HG02973 (cell line): ENCODE measurements at regions not wholly inside any gene's neighbourhood (a gene's known extent, or its start where the extent isn't known, plus 50 kb on each side); places are given as distances from the start of the nearest gene placed in this dataset.

Experiments used
- ATAC-seq: cut with Tn5 transposase; IDR thresholded peaks from one replicate; pipeline ENCODE4 v1.9.1; 2021; ENCODE audit warnings: moderate library complexity; ENCODE audit not compliant: unreplicated experiment

DNA sequence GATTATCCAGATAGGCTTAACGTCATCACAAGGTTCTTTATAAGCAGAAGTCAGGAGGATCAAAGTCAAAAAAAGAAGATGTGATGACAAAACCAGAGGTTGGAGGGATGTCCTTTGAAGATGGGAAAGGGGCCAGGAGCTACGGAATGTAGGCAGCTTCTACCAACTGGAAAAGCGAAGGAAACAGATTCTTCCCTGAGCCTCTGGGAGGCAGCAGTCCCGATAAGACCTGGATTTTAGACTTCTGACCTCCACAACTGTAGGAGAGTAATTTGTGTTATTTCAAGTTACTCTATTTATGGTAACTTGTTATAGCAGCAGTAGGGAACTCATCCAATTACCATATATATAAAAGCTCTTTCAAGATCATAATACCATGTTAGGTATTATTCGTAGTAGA lies 98.8 kb upstream of the MYCBP2 start:
- ATAC-seq: no peak

DNA sequence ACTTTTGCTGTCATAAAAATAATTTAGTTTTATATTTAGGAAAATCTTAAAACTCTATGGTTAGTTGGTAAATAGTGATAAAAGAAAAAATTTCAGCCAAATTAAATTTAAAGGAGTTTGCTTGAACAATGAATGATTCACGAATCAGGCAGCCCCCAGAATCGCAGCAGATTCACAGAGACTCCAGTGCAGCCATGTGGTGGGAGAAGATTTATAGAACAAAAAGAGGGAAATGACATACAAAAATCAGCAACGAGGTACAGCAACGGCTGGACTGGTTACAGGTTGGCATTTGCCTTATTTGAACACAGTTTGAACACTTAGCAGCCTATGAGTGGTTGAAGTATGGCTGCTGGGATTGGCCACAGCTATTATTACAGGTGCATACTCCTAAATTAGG lies 96.4 kb upstream of the MYCBP2 start:
- ATAC-seq: no peak

DNA sequence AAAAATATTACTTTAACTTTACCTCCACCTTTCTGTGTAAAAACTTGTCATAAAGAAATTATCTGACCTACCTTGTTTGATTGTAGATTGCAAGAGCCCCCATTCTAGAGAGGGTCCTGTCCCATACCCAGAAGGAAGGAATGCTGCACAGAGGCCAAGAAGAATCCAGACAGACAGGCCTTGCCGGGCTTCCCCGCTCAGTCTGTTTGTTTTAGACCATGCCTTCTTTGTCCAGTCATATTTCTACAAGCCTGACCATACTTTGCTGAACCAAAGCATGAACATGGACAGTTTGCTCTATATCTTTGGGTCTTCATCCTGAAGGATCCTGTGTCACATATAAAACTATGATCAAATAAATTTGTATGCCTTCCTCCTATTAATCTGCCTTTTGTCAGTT lies 95.8 kb upstream of the MYCBP2 start:
- ATAC-seq: no peak

DNA sequence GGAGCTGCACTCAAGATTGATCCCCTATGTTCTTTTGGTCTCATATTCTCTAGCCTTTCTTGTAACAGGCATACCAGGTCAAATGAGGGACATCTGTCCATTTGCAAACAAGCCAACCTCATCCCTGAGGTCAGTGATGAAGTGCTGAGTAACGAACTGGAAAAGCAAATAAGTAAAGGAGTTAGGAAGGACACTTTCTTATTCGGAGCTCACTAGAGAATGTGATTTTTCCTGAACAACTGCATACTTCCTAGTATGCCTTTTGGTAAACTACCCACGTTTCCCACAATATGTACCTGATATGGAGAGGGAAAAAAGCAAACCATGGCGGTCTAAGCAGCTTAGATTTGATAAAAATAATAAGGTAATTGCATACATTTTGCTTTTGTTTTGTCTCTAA lies 91.0 kb upstream of the MYCBP2 start:
- ATAC-seq: no peak

DNA sequence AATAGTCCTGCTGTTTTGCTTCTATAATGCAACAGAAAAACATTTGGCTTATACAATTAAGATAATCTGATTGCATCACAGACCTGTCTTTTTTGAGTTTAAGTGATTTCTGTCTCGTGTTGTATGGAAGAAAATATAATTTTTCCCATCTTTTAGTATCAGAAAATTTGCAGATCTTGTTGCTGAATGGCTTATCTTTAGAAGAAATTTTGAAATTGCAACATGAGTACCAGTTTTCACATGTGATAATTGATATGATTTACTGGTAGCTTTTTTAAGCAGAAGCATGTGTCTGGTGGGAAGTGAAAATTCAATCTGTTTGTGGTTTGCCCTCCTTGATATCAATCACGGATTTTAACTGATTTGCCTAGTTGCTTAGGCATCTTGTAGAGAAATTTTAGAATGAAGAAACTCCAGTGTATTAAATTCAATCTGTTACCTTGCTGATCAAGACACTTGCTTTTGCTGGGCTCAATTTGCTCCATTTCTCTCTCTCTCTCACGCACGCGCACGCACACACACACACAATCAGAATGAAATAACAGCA lies 89.8 kb upstream of the MYCBP2 start:
- ATAC-seq: no peak

DNA sequence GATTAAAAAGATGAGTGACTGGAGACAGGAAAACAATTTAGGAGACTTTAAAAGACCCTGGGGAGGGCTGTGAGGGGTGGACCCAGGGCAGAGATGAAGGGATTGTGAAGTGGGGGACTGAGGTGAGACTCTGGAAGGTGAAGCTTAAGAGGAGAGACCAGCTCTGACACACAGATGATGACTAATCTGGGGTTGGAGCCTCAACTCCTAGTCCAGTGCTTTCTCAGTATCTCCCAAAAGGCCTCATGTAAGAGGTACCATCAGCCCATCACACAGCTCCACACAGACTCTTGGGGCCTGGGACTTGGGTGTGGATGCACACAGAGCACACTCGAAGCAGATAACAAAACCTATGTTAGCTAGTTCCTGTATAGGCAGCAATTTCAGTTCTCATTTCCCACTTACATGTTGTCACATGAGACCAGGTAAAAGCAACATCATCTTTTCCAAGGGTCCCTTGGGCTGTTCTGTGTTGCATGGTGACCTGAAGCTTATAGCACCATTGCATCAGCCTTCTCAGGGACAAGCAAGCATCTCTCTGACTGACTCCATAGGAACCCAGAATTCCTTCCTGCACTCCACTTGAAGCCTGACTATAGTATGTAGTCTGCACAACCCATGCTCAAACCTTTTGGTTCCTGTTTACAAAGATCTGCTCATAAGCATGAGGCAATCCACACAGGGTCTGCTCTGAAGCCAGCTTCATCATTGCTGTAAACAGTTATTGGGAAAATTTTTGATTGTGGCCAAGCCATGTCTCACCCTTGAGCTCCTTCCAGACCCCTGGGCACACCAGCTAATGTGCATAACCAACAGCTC lies 88.6 kb upstream of the MYCBP2 start:
- peak; percentile 85 for ATAC-seq

DNA sequence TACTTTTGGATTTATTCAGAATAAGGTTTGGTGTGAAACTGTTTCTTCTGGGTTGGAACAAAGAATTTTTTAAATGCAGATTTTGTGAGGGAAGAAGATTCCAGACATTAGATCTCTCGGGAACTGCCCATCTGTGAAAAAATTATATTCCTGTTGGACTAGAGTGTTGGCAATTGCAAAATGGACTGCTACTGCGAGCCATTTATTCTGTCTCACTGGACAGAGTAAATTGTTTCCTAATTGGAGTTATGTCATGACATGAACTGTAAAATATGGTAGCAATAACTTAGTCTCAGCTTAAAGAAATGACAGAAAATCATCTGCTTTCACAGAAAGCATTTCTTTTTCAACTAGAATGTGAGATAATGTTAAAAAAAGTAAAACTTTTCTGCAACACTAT lies 86.0 kb upstream of the MYCBP2 start:
- no peak for ATAC-seq

DNA sequence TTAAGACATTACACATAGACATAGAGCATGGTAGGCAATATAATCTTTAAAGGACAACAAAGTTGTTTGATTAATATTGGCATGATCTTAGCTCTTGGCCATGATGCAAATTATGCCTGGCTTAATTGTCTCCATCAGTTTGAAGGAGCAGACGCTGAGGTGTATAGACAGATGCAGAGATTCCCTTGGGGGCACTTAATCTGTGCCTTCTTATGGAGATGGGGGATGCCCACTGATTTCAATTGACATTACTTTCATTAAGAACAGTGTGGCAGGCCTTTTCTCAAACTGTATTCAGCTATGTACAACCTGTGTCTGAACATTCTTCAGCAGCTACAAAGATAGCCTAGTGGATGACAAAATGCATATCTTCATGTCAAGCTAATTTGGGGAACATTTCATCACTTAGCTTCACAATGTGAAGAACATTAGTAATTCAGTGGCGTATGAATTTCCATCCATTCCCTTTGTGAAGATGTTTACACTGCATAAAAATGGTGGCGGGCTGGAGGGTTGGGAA lies 85.3 kb upstream of the MYCBP2 start:
- no peak for ATAC-seq

DNA sequence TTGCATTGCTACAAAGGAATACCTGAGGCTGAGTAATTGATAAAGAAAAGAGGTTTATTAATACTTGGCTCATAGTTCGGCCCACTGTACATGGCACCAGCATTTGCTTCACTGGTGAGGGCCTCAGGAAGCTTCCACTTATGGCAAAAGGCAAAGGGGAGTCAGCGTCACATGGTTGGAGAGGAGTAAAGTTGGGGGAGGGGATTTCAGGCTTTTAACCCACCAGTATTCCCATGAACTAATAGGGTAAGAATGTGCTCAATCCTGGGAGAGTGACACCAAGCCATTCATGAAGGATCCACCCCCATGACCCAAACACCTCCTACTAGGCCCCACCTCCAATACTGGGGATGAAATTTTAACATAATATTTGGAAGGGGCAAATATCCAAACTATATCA lies 82.5 kb upstream of the MYCBP2 start:
- ATAC-seq: no peak

DNA sequence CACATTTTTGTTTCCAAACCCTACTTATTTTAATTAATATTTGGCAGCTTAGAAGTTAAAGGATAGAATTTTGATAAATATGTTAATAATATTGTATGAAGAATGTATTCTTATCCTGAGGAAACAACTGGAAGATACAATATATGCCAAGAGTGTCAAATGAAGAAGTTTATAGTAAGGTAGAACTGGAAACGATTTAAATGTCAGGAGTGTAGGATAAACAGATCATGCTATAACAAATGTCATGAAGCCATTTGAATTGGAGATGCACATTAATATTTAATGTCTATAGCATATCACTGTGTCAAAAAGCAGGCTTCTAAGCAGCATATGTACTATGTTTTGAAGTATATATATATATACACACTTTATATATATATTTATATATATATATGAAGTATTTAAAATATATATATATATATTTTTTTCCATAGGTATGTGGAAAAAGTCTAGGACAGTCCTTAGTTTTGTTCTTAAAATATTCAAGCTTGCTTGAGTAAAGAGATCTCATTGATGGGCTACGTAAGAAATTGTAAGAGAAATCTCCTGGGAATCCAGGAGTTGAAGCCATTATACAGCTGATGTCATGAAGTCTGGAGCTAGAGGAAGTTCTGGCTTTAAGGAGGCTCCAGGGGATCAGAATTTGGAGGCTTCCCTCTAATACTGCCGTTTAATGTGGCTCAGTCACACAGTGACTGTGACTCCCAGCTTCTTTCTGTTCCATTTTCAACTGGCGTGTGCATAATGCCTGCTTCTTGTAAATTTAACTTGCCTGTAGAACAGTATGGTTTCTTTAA lies 79.9 kb upstream of the MYCBP2 start:
- ATAC-seq: no peak

DNA sequence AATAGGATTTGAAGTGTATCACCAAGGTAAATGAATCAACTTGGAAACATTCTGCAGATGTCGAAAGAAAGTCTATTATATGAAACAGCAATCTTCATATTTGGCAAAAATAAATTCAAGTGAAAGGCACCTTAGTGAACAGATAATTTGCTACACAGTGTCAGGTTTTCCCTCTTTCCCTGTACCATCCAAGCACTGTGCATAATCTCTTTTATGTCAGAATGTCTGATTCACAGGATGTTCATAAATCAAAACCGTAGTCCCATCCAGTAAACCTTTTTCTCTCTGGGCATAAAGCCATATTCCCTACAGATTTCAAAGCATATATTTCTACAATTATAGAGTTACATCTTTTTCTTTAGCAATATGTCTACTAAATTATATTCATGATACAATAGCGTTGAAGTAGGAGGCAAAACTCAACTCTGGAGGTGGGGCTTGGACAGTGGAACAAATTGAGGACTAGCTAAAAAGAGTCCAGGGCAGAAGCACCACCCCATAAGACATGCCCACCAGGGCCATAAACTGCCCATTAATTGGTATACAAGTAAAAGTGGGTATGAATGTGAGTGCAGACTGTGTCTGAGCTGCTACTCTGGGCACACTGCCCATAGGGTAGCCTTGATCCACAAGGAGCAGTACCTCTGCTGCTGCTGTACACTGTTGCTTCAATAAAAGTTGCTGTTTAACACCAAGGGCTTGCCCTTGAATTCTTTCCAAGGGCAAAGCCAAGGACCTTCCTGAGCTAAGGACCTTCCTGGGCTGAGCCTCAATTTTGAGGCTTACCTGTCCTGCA lies 72.1 kb upstream of the MYCBP2 start:
- ATAC-seq: no peak

DNA sequence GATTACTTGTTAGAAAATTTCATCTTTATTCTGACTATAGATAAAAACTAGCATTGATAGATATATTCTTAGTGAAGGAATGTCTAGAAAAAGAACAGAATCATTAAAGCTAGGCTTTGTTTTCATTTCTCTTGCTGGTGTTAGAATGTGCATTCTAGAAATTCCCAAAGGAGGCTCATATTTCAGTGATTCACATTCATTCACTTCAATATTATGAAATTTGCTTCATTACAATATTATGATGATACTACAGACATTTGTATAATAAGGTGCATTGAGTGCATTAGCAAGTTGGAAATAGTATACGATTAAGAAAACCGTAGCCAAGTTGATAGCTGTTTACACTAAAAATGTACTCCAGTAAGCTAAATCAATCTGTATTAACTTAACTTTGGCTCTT lies 70.7 kb upstream of the MYCBP2 start:
- no peak for ATAC-seq

DNA sequence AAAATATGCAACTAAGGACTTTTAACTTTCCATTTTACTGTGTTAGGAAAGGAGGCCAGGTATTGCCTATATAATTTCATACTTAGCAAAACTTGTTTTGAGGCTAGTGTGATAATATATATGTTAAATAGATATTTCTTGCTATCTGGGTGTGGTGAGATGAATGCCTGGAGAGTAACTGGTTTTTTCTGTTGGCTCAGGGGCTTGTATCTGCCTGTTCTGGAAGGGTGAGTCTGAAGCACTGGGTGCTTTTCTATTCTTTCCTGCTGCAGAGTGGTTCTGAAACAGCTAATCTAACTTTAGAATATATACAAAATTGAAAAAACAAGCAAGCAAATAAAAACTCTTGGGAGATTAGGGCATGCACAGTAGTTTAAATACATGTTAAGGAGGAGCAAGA lies 64.6 kb upstream of the MYCBP2 start:
- ATAC-seq: no peak

DNA sequence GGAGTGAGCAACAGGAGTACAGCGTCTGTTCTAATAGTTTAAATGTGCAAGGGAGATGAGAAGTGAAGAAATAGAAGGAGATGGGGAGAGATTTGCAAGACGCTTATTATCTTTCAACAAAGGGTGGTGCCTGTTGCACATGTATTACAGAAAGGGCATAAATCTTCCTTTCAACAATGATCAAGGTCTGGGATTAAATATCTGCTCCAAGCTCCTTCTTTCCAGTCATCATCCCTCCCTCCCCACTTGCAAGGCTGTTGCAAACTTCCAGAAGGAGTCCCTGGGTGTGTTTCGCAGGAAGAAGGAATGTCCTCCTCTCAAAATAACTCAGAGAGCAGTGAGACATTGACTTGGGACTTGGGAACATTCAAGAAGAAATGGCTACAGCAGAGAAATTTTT lies 63.5 kb upstream of the MYCBP2 start:
- ATAC-seq: no peak

DNA sequence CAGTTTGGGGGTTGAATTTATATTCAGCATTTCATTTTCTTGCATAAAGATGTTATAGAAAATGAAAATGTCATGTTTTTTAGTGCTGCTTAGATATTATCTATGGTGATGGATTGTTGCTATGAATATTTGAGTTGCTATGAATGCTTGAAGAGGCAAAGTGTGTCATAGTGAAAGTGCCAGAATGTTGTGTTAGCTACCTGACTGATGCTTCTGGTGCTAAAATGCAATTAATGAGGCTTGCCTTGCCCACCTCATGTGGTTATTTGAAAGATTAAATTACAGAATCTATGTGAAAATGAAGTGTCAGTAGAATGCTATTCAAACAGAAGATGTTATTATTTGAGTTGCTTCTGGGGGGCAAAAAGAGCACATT lies 62.7 kb upstream of the MYCBP2 start:
- ATAC-seq: peak; percentile 71

DNA sequence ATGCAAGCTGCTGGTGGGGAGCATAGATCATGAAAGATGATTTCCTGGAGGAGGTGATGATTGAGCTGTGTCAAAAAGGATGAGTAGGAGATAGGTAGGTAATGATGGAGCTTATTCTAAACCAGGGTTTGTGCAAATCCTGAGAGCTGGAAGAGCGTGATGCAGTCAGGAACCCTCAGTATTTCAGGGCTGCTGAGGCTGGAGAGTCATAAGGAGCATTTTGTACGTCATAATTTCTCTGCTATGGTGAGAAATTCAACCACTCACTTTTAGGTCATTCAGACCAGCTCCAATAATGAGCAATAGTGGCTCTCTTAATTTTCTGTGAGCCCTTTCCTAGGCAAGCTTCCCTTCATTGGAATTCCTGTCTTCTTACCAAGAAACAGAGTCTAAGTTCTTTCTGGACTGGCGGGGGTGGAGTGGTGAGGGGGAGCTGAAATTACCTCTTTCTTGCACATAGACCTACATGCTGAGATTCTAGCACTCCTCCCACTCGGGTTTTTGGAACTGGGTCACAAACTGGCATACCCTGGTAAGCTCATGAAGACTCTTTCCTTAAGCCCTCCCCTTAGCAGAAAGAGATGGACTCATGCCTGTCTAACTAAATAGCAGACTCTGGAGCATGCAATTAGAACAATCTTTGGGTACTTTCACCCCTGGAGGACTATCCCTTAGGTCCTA lies 62.2 kb upstream of the MYCBP2 start:
- peak; percentile 29 for ATAC-seq

DNA sequence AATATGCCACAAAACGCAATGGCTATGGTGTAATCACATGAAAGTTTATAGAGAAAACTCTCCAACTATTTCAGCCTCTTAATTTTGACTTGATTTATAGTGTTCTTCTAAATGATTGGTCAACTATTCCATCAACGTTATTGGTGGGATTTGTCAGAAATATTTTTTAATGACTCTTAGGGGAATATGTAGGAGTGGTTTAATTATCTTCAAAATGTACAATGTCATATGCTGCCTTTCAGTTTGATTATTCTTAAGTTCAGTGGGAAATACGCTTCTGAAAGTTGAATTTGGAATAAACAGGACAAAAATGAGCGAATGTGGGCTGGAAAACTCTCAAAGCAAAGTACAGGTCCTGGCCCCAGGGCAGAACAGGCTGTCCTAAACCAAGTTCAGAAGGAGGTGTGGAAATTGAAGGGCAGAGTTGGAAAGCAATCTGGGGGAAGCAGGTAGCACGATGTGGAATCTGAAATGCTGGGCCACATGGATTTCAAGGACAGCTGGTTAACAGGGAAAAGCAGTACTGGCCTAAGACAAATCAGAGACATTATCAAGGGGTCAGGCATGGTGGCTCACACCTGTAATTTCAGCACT lies 60.8 kb upstream of the MYCBP2 start:
- ATAC-seq: no peak

DNA sequence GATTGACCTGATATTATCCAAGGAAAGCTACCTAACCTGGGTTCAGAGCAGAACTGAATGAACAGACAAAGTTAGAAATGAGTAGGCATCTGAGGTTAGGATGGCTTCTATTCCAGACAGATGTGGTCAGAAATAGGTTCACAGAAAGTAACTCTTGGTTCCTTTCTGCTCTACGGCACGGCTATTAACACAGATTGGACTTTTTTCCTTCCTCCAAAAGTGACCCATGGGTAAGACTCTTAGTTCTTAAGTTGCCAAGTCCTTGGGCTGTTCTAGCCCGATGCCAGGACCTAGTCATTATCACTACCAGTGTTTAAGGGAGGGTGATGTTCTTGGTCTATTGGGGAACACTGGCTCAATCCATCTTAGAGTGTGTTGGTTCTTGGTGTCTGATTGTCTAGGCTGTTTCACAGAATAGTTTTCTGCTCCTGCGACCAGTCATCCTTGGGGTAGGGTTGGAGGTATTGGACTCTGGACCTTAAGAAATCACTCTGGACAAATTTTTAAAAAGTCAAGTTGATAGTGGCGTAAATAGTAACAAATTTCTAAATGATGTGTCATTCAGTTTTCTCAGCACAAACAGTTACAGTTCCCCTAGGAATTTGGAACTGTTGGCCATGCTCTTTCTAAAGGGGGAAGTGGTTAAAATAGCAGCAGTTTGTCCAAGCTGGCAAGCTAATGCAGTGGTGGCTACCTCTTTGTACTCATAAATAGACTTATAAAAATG lies 60.1 kb upstream of the MYCBP2 start:
- peak; percentile 52 for ATAC-seq

DNA sequence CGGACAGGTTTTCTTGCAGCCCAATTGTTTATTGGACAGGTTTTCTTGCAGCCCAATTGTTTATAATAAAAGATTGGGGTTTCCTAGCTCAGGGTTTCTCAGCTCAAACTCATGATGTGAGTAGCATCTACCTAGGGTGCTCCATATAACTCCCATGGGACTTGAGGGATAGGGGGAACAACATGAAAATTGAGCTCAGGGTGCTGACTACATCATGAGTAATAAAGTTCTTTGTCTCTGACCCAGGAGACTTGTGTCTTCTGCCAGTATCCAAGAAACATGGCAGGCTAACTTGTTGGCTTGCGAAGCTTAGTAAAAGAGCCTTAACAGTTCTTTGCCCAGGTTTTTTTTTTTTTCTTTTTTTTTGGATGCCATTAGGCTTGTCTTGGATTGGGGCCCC lies 59.2 kb upstream of the MYCBP2 start:
- no peak for ATAC-seq

DNA sequence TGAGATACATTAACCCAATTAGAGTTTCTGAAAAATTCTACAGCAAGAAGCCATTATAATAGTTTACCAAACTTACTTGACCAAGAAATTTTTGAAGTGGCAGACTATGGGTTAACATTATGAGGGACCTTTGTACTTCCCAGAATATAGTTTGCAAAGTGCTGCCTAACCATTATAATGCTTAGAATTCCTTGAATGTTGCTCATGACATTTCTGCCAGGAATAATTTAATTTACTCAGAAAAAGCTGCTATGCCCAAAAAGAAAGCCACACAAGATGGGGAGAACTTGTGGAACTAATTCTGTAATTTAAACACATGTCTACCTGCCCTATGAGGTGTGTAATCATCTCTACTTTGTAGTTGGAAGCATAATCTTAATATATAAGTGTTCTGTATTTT lies 58.1 kb upstream of the MYCBP2 start:
- ATAC-seq: no peak
